ENCODE measurements at regions not wholly inside any gene's neighbourhood (a gene's known extent, or its start where the extent isn't known, plus 50 kb on each side); places are given as distances from the start of the nearest gene placed in this dataset.

DNA sequence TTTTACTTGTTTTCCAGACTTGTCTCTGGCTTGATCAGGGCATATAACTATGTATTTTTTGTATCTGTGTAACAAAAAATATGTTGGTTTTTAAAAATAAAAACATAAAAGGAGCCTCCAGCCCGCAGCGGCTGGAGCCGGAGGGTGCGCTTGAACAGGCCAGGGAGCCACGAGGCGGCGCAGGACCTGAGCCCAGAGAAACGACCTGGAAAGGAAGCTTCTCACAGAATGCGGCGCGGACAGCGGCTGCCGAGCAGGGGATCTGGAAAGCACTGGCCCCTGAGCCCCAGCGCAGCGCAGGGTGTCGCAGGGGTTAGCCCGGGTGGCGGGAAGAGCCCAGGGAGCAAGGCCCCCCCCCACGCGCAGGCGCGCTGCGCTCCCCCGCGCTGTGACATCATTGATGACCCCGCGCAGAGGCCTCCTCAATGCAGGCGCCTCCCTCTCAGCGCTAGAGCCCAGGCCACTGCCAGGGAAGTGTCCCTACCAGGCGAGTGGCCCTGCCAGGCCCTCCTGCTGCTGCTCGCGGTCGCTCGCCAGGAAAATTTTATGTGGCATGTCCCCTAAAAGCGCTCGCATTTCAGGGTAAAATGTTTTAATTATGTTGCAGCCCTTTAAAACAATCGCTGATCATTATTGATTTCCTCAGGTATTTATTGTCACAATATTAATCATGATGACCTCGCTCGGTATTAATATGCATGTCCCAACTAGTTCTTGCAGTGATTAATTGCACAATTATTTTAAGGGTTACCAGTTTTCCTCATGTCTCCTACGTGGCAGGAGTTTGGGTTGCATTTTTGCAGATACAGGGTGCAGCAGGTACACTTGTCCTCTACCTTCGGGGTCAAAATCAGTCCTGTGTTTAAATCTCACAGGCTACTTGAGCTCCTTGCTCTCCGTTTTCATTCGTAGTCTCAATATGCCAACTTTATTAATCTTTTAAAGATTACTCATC lies 134.2 kb downstream of the USP22 start (continued):
- TF ChIP-seq SLC30A9 (CRISPR knock-in tag; IDR thresholded peaks at IDR 0.05) (no peak), CBX3 (IDR thresholded peaks at IDR 0.05; ENCODE audit: borderline replicate concordance in 1 of 2, low read length in 2 of 2) (no peak), ZNF584 (CRISPR knock-in tag; IDR thresholded peaks at IDR 0.05; ENCODE audit: low read depth) (no peak), CXXC5 (CRISPR knock-in tag; IDR thresholded peaks at IDR 0.05) (peak; percentile 54), PCBP2 (IDR thresholded peaks at IDR 0.05; ENCODE audit: low read depth, low read length, poor library complexity, severe bottlenecking) (no peak), RBBP5 (IDR thresholded peaks at IDR 0.05; ENCODE audit: borderline replicate concordance, insufficient read depth, low read length, poor library complexity, severe bottlenecking) (no peak), NEUROD1 (IDR thresholded peaks at IDR 0.05; ENCODE audit: borderline replicate concordance, low read depth, low read length, partially characterized antibody) (no peak), CREB1 (IDR thresholded peaks at IDR 0.05) (0 out of 2 replicates have a peak, but pooled peaks have one; percentile 41), CREB1 (CRISPR knock-in tag; IDR thresholded peaks at IDR 0.05) (no peak), NUFIP1 (IDR thresholded peaks at IDR 0.05; ENCODE audit: partially characterized antibody) (no peak), XRCC5 (IDR thresholded peaks at IDR 0.05; ENCODE audit: low read depth, low read length) (no peak)
- TF ChIP-seq, protein P1, sequence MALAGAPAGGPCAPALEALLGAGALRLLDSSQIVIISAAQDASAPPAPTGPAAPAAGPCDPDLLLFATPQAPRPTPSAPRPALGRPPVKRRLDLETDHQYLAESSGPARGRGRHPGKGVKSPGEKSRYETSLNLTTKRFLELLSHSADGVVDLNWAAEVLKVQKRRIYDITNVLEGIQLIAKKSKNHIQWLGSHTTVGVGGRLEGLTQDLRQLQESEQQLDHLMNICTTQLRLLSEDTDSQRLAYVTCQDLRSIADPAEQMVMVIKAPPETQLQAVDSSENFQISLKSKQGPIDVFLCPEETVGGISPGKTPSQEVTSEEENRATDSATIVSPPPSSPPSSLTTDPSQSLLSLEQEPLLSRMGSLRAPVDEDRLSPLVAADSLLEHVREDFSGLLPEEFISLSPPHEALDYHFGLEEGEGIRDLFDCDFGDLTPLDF (CRISPR knock-in tag; IDR thresholded peaks at IDR 0.05), result no peak
- TF ChIP-seq, protein P2, sequence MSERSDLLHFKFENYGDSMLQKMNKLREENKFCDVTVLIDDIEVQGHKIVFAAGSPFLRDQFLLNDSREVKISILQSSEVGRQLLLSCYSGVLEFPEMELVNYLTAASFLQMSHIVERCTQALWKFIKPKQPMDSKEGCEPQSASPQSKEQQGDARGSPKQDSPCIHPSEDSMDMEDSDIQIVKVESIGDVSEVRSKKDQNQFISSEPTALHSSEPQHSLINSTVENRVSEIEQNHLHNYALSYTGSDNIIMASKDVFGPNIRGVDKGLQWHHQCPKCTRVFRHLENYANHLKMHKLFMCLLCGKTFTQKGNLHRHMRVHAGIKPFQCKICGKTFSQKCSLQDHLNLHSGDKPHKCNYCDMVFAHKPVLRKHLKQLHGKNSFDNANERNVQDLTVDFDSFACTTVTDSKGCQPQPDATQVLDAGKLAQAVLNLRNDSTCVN (CRISPR knock-in tag; IDR thresholded peaks at IDR 0.05), result no peak
- TF ChIP-seq, protein P3, sequence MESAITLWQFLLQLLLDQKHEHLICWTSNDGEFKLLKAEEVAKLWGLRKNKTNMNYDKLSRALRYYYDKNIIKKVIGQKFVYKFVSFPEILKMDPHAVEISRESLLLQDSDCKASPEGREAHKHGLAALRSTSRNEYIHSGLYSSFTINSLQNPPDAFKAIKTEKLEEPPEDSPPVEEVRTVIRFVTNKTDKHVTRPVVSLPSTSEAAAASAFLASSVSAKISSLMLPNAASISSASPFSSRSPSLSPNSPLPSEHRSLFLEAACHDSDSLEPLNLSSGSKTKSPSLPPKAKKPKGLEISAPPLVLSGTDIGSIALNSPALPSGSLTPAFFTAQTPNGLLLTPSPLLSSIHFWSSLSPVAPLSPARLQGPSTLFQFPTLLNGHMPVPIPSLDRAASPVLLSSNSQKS (CRISPR knock-in tag; IDR thresholded peaks at IDR 0.05), result no peak
- TF ChIP-seq, protein P4, sequence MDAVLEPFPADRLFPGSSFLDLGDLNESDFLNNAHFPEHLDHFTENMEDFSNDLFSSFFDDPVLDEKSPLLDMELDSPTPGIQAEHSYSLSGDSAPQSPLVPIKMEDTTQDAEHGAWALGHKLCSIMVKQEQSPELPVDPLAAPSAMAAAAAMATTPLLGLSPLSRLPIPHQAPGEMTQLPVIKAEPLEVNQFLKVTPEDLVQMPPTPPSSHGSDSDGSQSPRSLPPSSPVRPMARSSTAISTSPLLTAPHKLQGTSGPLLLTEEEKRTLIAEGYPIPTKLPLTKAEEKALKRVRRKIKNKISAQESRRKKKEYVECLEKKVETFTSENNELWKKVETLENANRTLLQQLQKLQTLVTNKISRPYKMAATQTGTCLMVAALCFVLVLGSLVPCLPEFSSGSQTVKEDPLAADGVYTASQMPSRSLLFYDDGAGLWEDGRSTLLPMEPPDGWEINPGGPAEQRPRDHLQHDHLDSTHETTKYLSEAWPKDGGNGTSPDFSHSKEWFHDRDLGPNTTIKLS (IDR thresholded peaks at IDR 0.05; ENCODE audit: borderline replicate concordance, low read depth), result no peak
- TF ChIP-seq, protein P5, sequence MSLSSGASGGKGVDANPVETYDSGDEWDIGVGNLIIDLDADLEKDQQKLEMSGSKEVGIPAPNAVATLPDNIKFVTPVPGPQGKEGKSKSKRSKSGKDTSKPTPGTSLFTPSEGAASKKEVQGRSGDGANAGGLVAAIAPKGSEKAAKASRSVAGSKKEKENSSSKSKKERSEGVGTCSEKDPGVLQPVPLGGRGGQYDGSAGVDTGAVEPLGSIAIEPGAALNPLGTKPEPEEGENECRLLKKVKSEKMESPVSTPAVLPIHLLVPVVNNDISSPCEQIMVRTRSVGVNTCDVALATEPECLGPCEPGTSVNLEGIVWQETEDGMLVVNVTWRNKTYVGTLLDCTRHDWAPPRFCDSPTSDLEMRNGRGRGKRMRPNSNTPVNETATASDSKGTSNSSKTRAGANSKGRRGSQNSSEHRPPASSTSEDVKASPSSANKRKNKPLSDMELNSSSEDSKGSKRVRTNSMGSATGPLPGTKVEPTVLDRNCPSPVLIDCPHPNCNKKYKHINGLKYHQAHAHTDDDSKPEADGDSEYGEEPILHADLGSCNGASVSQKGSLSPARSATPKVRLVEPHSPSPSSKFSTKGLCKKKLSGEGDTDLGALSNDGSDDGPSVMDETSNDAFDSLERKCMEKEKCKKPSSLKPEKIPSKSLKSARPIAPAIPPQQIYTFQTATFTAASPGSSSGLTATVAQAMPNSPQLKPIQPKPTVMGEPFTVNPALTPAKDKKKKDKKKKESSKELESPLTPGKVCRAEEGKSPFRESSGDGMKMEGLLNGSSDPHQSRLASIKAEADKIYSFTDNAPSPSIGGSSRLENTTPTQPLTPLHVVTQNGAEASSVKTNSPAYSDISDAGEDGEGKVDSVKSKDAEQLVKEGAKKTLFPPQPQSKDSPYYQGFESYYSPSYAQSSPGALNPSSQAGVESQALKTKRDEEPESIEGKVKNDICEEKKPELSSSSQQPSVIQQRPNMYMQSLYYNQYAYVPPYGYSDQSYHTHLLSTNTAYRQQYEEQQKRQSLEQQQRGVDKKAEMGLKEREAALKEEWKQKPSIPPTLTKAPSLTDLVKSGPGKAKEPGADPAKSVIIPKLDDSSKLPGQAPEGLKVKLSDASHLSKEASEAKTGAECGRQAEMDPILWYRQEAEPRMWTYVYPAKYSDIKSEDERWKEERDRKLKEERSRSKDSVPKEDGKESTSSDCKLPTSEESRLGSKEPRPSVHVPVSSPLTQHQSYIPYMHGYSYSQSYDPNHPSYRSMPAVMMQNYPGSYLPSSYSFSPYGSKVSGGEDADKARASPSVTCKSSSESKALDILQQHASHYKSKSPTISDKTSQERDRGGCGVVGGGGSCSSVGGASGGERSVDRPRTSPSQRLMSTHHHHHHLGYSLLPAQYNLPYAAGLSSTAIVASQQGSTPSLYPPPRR (CRISPR knock-in tag; IDR thresholded peaks at IDR 0.05; ENCODE audit: borderline replicate concordance), result no peak
